ENCODE measurements at regions not wholly inside any gene's neighbourhood (a gene's known extent, or its start where the extent isn't known, plus 50 kb on each side); places are given as distances from the start of the nearest gene placed in this dataset.

DNA sequence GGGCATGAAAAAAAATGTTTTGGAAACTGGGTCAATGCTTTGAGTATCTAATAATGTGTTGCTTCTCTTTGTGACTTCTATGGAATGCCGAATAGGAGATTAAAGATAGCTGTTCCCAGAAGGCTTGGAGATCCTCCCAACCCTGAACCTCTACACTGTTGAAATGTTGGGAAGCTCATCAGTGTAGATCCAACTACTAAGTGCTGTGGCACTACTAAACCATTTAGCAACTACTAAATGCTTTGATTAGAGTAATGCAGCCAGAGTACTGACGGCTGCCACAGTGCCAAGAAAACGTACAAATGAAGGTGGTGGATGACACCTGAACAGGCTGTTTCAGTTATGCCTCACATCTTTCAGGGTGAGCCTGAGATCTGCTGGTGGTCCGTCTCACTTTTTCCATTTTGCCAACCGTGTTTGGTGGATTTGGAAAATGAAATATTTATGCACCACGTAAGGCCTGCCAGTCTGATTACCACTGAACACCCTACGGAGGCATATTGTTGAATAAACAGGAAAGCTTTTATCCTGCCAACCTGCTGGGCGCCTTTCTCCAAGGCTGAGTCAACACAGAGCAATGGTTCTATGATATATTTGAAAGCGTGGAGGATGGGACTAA is 938.0 kb upstream of the FLRT2 start:
- no peak overlapping the region for H3K27ac ChIP-seq
- no peaks in the 10 kb centered on the region for H3K27me3 ChIP-seq
- no peaks in the 10 kb centered on the region for H3K36me3 ChIP-seq
- H3K4me3 ChIP-seq: no peak overlapping the region
- TF ChIP-seq, protein P1, sequence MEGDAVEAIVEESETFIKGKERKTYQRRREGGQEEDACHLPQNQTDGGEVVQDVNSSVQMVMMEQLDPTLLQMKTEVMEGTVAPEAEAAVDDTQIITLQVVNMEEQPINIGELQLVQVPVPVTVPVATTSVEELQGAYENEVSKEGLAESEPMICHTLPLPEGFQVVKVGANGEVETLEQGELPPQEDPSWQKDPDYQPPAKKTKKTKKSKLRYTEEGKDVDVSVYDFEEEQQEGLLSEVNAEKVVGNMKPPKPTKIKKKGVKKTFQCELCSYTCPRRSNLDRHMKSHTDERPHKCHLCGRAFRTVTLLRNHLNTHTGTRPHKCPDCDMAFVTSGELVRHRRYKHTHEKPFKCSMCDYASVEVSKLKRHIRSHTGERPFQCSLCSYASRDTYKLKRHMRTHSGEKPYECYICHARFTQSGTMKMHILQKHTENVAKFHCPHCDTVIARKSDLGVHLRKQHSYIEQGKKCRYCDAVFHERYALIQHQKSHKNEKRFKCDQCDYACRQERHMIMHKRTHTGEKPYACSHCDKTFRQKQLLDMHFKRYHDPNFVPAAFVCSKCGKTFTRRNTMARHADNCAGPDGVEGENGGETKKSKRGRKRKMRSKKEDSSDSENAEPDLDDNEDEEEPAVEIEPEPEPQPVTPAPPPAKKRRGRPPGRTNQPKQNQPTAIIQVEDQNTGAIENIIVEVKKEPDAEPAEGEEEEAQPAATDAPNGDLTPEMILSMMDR (IDR thresholded peaks at IDR 0.05): no peak
- no peaks in the 10 kb centered on the region for H3K4me1 ChIP-seq
- DNase-seq: no peak
- no peaks in the 10 kb centered on the region for H3K9me3 ChIP-seq
- intact Hi-C loops (cut with DNase I): no loop called here
- H3K9ac ChIP-seq (ENCODE audit: low read depth in 2 of 2, low read length in 2 of 2): no peak overlapping the region

DNA sequence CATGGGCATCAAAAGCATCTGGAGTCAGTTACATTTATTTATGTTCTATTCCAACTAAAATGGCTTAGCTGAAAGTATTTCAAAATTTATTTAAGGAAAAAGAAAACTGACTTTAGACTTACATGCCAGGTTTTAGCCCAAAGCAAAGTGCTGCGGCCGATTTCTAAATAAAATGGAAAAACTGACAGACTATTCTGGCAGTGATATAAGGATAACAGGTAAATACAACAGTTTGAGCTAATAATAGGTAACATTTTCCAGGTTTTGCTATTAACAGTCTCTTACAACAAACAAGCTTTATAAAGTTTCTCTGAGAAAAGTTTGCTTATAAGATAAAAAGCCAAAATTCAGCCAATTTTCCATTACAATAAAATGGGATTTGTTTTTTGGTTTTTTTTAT is 937.2 kb upstream of the FLRT2 start:
- intact Hi-C loops (cut with DNase I): no loop called here

DNA sequence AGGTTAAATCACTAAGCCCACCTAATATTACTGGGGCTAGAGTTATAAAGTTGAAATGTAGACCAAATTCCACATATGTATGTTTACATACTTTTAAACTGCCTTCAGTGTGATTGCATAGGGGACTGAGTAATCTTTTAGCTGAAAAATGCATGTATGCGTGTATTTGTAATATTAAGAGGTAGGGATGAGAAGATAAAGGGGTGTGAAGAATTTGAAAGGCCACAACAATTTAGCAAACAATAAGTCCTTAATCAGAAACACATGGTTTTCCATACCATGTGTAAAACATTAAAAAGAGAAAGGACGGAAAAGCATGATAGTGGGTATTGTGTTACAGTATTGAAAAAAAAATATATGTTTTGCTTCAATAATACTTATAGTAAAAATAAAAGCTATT is 919.9 kb upstream of the FLRT2 start:
- no peaks in the 10 kb centered on the region for H3K9me3 ChIP-seq
- no peaks in the 10 kb centered on the region for H3K27me3 ChIP-seq
- no peak overlapping the region for H3K27ac ChIP-seq
- TF ChIP-seq, protein P1 (IDR thresholded peaks at IDR 0.05): no peak
- no peak overlapping the region for H3K9ac ChIP-seq (ENCODE audit: low read depth in 2 of 2, low read length in 2 of 2)
- H3K4me3 ChIP-seq: no peak overlapping the region
- intact Hi-C loops (cut with DNase I): no loop called here
- H3K36me3 ChIP-seq: no peaks in the 10 kb centered on the region
- no peaks in the 10 kb centered on the region for H3K4me1 ChIP-seq
- DNase-seq: no peak

More for the DNA sequence above, 937.2 kb upstream of the FLRT2 start:
- DNase-seq: no peak
- Histone ChIP-seq H3K27me3 (no peaks in the 10 kb centered on the region), H3K4me1 (no peaks in the 10 kb centered on the region), H3K9ac (ENCODE audit: low read depth in 2 of 2, low read length in 2 of 2) (no peak overlapping the region), H3K36me3 (no peaks in the 10 kb centered on the region), H3K27ac (no peak overlapping the region), H3K4me3 (no peak overlapping the region), H3K9me3 (no peaks in the 10 kb centered on the region)
- TF ChIP-seq, protein P1 (IDR thresholded peaks at IDR 0.05): no peak

DNA sequence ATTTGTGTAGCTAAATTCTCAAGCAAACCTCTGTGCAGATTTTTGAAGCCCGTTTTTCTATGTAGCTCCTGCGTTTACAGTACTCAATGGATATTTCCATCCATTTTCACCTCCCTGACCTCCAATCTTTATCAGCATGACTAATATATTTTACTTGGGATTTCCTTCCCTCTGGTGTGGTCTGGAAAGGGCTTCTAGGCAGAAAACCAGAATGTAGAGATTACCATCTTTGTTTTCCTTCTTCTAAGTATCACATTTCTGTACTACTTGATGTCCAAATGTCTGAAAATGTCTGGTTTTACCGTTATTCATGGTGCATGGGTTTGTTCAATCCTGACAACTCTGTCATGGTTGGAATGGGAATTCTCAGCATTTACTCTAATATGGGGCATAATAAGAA is 907.6 kb upstream of the FLRT2 start:
- Histone ChIP-seq H3K27me3 (no peaks in the 10 kb centered on the region), H3K4me1 (no peaks in the 10 kb centered on the region), H3K36me3 (no peaks in the 10 kb centered on the region), H3K9ac (ENCODE audit: low read depth in 2 of 2, low read length in 2 of 2) (no peak overlapping the region), H3K9me3 (no peaks in the 10 kb centered on the region), H3K4me3 (no peak overlapping the region), H3K27ac (no peak overlapping the region)
- intact Hi-C loops (cut with DNase I): no loop called here
- TF ChIP-seq, protein P1 (IDR thresholded peaks at IDR 0.05): no peak
- DNase-seq: no peak

DNA sequence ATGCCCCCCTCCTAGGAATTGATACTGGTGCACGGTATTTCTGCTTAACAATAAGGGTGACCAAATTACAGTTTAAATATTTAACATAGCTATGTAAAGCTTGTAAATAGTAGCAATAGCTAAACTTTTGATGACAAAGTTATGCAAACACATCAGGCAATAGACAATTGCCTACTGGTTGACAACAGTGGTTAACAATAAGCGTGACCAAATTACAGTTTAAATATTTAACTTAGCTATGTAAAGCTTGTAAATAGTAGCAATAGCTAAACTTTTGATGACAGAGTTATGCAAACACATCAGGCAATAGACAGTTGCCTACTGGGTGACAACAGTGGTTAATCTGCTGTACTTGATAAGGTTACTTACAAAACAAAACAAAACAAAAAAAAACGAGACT is 886.5 kb upstream of the FLRT2 start:
- H3K27ac ChIP-seq: no peak overlapping the region
- H3K4me1 ChIP-seq: no peaks in the 10 kb centered on the region
- TF ChIP-seq, protein P1 (IDR thresholded peaks at IDR 0.05): no peak
- no peak overlapping the region for H3K9ac ChIP-seq (ENCODE audit: low read depth in 2 of 2, low read length in 2 of 2)
- no peak overlapping the region for H3K4me3 ChIP-seq
- no peaks in the 10 kb centered on the region for H3K9me3 ChIP-seq
- no peak for DNase-seq
- no peaks in the 10 kb centered on the region for H3K36me3 ChIP-seq
- intact Hi-C loops (cut with DNase I): no loop called here
- no peaks in the 10 kb centered on the region for H3K27me3 ChIP-seq
